ENCODE measurements at regions not wholly inside any gene's neighbourhood (a gene's known extent, or its start where the extent isn't known, plus 50 kb on each side); places are given as distances from the start of the nearest gene placed in this dataset.

GRCh38 chr12:131369094-131369845 lies 341.6 kb upstream of the SFSWAP start:
- Histone ChIP-seq H3K27me3 (no peaks in the 10 kb centered on the region), H3K27ac (no peak overlapping the region), H3K4me3 (no peak overlapping the region), H3K9me3 (no peaks in the 10 kb centered on the region), H3K4me1 (no peaks in the 10 kb centered on the region), H3K36me3 (replicated peaks in 1 of 2; ENCODE audit: insufficient read depth in 1 of 2, low read depth in 2 of 2) (no peaks in the 10 kb centered on the region)
- WGBS, 2 donors: 72% methylated on average over 14 to 18 of the region's 18 CpGs
- TF ChIP-seq POLR2A (IDR thresholded peaks at IDR 0.05): no peak
- no peak for TF ChIP-seq CTCF (IDR thresholded peaks at IDR 0.05)
- ATAC-seq (no peak), DNase-seq (no peak)
- intact Hi-C loops (cut with DNase I): no loop called here

GRCh38 chr12:131370321-131370720 lies 340.6 kb upstream of the SFSWAP start:
- H3K4me3 ChIP-seq: no peak overlapping the region
- no peak for TF ChIP-seq CTCF (IDR thresholded peaks at IDR 0.05)
- no peak for TF ChIP-seq POLR2A (IDR thresholded peaks at IDR 0.05)
- no peaks in the 10 kb centered on the region for H3K9me3 ChIP-seq
- no peak for DNase-seq
- intact Hi-C loops (cut with DNase I): no loop called here
- no peaks in the 10 kb centered on the region for H3K36me3 ChIP-seq (replicated peaks in 1 of 2; ENCODE audit: insufficient read depth in 1 of 2, low read depth in 2 of 2)
- no peaks in the 10 kb centered on the region for H3K27me3 ChIP-seq
- no peaks in the 10 kb centered on the region for H3K4me1 ChIP-seq
- no peak overlapping the region for H3K27ac ChIP-seq
- 54 to 63% methylated on average over 3 to 8 of the region's 8 CpGs for WGBS, 2 donors
- ATAC-seq: no peak

- Histone ChIP-seq H3K27ac (no peak overlapping the region), H3K27me3 (no peaks in the 10 kb centered on the region), H3K4me3 (no peak overlapping the region), H3K36me3 (replicated peaks in 1 of 2; ENCODE audit: insufficient read depth in 1 of 2, low read depth in 2 of 2) (no peaks in the 10 kb centered on the region), H3K4me1 (no peaks in the 10 kb centered on the region), H3K9me3 (no peaks in the 10 kb centered on the region)
- intact Hi-C loops (cut with DNase I): no loop called here
- WGBS, 2 donors: 50 to 60% methylated on average over 6 to 11 of the region's 11 CpGs
- TF ChIP-seq POLR2A (IDR thresholded peaks at IDR 0.05) (no peak), CTCF (IDR thresholded peaks at IDR 0.05) (no peak)
- no peak for DNase-seq
- ATAC-seq: no peak
Observed at GRCh38 chr12:131370791-131371347, 340.0 kb upstream of the SFSWAP start.

- 61 to 62% methylated on average over 16 of the region's 16 CpGs for WGBS, 2 donors
Observed at GRCh38 chr12:131371401-131372170, 339.3 kb upstream of the SFSWAP start.

More at GRCh38 chr12:131371401-131372170, 339.3 kb upstream of the SFSWAP start:
- intact Hi-C loops (cut with DNase I): no loop called here
- ATAC-seq (no peak), DNase-seq (no peak)
- Histone ChIP-seq H3K4me3 (no peak overlapping the region), H3K4me1 (no peaks in the 10 kb centered on the region), H3K27ac (no peak overlapping the region), H3K9me3 (no peaks in the 10 kb centered on the region), H3K36me3 (replicated peaks in 1 of 2; ENCODE audit: insufficient read depth in 1 of 2, low read depth in 2 of 2) (no peaks in the 10 kb centered on the region), H3K27me3 (no peaks in the 10 kb centered on the region)
- no peak for TF ChIP-seq CTCF (IDR thresholded peaks at IDR 0.05)
- TF ChIP-seq POLR2A (IDR thresholded peaks at IDR 0.05): no peak
